ENCODE measurements at regions not wholly inside any gene's neighbourhood (a gene's known extent, or its start where the extent isn't known, plus 50 kb on each side); places are given as distances from the start of the nearest gene placed in this dataset.

- no peak for TF ChIP-seq CHD7 (IDR thresholded peaks at IDR 0.05; ENCODE audit: insufficient replicate concordance, low read length)
Measured at GRCh38 chr12:126999352-126999751, 1267.6 kb upstream of the TMEM132C start (continued).
